HEK293 (cell line): ENCODE measurements at regions not wholly inside any gene's neighbourhood (a gene's known extent, or its start where the extent isn't known, plus 50 kb on each side); places are given as distances from the start of the nearest gene placed in this dataset.
A peak's percentile ranks its signal among the peaks of the same experiment; 100 is the strongest.

Experiments
- CTCF ChIA-PET: fragments of 350-600 bp; formaldehyde crosslinking; extraction: SDS; loops from one replicate; lab custom pipeline; 2021; ENCODE audit warnings: antibody characterized with exemption; lab: Yijun Ruan, JAX
- POLR2A ChIA-PET: fragments of 300-600 bp; formaldehyde crosslinking; extraction: SDS; loops from one replicate; lab custom pipeline; 2020; ENCODE audit warnings: antibody characterized with exemption, inconsistent platforms; lab: Yijun Ruan, JAX
- H3K27ac ChIP-seq: fragments of 200-500 bp; sonication (Bioruptor generic); 2 replicates; pipeline ENCODE4 v1.5.1; 2014; ENCODE audit warnings: low read depth, low read length, control low read depth, inconsistent platforms; ENCODE audit errors: extremely low read depth
- H3K36me3 ChIP-seq, 2 experiments: fragments of 200-500 bp in 1 of 2; sonication (Bioruptor generic) in 1 of 2; 1 replicate in 1 of 2; 2 replicates in 1 of 2; pipeline ENCODE4 v1.5.1; 2014 to 2017; ENCODE audit warnings: inconsistent platforms in 2 of 2, low read length in 2 of 2; ENCODE audit not compliant: control insufficient read depth in 2 of 2, insufficient read depth in 1 of 2
- H3K4me1 ChIP-seq: fragments of 200-500 bp; sonication (Bioruptor generic); 2 replicates; pipeline ENCODE4 v1.5.1; 2014; ENCODE audit warnings: mild to moderate bottlenecking, low read length, inconsistent platforms; ENCODE audit not compliant: control insufficient read depth, insufficient read depth
- H3K4me3 ChIP-seq: 2 replicates; pipeline ENCODE4 v1.5.1; 2011; ENCODE audit warnings: low read depth, mild to moderate bottlenecking, control low read depth, low read length, moderate library complexity
- H3K9me3 ChIP-seq: fragments of 200-500 bp; sonication (Bioruptor generic); 2 replicates; pipeline ENCODE4 v1.5.1; 2014; ENCODE audit warnings: low read depth, low read length, inconsistent platforms; ENCODE audit not compliant: control insufficient read depth, insufficient read depth
- GLIS1 ChIP-seq: fragments of 450-650 bp; formaldehyde crosslinking; IDR thresholded peaks from 2 replicates; pipeline ENCODE4 v1.5.1; 2016; ENCODE audit warnings: missing biosample characterization, missing genetic modification characterization
- IKZF3 ChIP-seq: fragments of 450-650 bp; IDR thresholded peaks from 2 replicates; pipeline ENCODE4 v1.5.0; 2018; ENCODE audit warnings: missing biosample characterization, mild to moderate bottlenecking, missing genetic modification characterization, moderate library complexity
- REST ChIP-seq: fragments of 450-650 bp; formaldehyde crosslinking; IDR thresholded peaks from 2 replicates; pipeline ENCODE4 v1.5.1; 2016; ENCODE audit warnings: missing biosample characterization, missing genetic modification characterization
- ZNF10 ChIP-seq: fragments of 450-650 bp; formaldehyde crosslinking; IDR thresholded peaks from 2 replicates; pipeline ENCODE4 v1.5.1; 2017; ENCODE audit warnings: missing biosample characterization, missing genetic modification characterization
- ZNF121 ChIP-seq: fragments of 450-650 bp; formaldehyde crosslinking; IDR thresholded peaks from 2 replicates; pipeline ENCODE4 v1.5.1; 2016; ENCODE audit warnings: missing biosample characterization, missing genetic modification characterization
- ZNF132 ChIP-seq: fragments of 450-650 bp; formaldehyde crosslinking; IDR thresholded peaks from 2 replicates; pipeline ENCODE4 v1.5.1; 2017; ENCODE audit warnings: missing biosample characterization, missing genetic modification characterization, borderline replicate concordance
- ZNF175 ChIP-seq: fragments of 450-650 bp; formaldehyde crosslinking; IDR thresholded peaks from 2 replicates; pipeline ENCODE4 v1.5.1; 2016; ENCODE audit warnings: missing biosample characterization, missing genetic modification characterization
- ZNF274 ChIP-seq, 2 experiments: fragments of 200-500 bp in 1 of 2; fragments of 450-650 bp in 1 of 2; sonication (Bioruptor generic) in 1 of 2; formaldehyde crosslinking in 1 of 2; IDR thresholded peaks; 2 replicates each; pipeline versions ENCODE4 v1.5.1 to v1.6.1; 2014 to 2016; ENCODE audit warnings: borderline replicate concordance in 1 of 2, inconsistent platforms in 1 of 2, low read length in 1 of 2, missing biosample characterization in 1 of 2, missing genetic modification characterization in 1 of 2
- ZNF521 ChIP-seq: fragments of 450-650 bp; formaldehyde crosslinking; IDR thresholded peaks from 2 replicates; pipeline ENCODE4 v1.5.1; 2017; ENCODE audit warnings: missing biosample characterization, mild to moderate bottlenecking, missing genetic modification characterization
- ZNF777 ChIP-seq: fragments of 450-650 bp; formaldehyde crosslinking; IDR thresholded peaks from 2 replicates; pipeline ENCODE4 v1.5.1; 2017; ENCODE audit warnings: missing biosample characterization, missing genetic modification characterization, borderline replicate concordance
- TF ChIP-seq, protein P1 (sequence below): fragments of 450-650 bp; formaldehyde crosslinking; IDR thresholded peaks from 2 replicates; pipeline ENCODE4 v1.5.1; 2016; ENCODE audit warnings: missing biosample characterization, missing genetic modification characterization
- TF ChIP-seq, protein P2 (sequence below): fragments of 450-650 bp; formaldehyde crosslinking; IDR thresholded peaks from 2 replicates; pipeline ENCODE4 v1.5.1; 2016; ENCODE audit warnings: missing biosample characterization, missing genetic modification characterization
- TF ChIP-seq, protein P3 (sequence below): fragments of 450-650 bp; formaldehyde crosslinking; IDR thresholded peaks from 2 replicates; pipeline ENCODE4 v1.5.1; 2016; ENCODE audit warnings: missing biosample characterization, missing genetic modification characterization
- TF ChIP-seq, protein P4 (sequence below): sonication (generic); formaldehyde crosslinking; IDR thresholded peaks from 2 replicates; pipeline ENCODE4 v1.8.1; 2022; ENCODE audit warnings: mild to moderate bottlenecking, moderate library complexity, missing genetic modification reagents
- TF ChIP-seq, protein P5 (sequence below): fragments of 450-650 bp; formaldehyde crosslinking; IDR thresholded peaks from 2 replicates; pipeline ENCODE4 v1.5.1; 2016; ENCODE audit warnings: missing biosample characterization, missing genetic modification characterization

DNA sequence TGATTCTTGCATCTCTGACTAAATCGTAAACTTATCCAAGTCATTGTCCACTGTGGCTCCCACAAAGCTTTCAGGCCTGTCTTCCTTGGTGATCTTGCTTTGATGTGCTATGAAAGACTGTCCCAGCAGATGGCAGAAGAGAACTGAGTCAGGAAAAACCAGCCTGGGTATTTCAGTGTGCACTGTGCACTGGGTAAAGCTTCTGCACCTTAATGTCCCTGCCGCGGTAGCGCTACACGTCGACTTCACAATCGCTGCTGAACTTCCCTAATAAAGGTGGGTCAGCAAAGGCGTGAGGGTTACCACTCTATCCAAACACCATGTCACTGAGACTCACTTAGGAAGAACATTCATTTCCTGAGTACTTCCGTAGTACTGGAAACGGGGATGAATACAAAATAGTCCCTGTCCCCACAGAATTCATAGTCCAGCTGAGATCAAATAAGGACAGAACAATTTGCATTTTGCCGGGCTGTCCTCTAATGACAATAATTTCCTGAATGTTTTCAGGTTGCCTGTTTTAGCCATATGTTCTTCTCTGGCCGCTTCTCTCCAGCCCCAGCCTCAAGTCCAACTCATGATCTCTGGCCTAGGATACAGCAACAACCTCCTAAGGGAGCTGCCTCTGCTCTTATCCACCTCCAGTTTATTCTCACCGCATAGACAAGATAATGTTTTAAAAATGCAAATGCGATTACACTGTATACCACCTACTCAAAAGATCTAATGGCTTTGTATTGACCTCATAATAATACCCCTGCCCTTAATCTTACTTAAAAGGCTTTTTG lies 83.6 kb upstream of the AKAP13 start (continued):
- TF ChIP-seq, protein P1, sequence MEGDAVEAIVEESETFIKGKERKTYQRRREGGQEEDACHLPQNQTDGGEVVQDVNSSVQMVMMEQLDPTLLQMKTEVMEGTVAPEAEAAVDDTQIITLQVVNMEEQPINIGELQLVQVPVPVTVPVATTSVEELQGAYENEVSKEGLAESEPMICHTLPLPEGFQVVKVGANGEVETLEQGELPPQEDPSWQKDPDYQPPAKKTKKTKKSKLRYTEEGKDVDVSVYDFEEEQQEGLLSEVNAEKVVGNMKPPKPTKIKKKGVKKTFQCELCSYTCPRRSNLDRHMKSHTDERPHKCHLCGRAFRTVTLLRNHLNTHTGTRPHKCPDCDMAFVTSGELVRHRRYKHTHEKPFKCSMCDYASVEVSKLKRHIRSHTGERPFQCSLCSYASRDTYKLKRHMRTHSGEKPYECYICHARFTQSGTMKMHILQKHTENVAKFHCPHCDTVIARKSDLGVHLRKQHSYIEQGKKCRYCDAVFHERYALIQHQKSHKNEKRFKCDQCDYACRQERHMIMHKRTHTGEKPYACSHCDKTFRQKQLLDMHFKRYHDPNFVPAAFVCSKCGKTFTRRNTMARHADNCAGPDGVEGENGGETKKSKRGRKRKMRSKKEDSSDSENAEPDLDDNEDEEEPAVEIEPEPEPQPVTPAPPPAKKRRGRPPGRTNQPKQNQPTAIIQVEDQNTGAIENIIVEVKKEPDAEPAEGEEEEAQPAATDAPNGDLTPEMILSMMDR: peak; percentile 73; the same call in 1 of the 2 replicates
- TF ChIP-seq, protein P2, sequence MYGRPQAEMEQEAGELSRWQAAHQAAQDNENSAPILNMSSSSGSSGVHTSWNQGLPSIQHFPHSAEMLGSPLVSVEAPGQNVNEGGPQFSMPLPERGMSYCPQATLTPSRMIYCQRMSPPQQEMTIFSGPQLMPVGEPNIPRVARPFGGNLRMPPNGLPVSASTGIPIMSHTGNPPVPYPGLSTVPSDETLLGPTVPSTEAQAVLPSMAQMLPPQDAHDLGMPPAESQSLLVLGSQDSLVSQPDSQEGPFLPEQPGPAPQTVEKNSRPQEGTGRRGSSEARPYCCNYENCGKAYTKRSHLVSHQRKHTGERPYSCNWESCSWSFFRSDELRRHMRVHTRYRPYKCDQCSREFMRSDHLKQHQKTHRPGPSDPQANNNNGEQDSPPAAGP (tag by site-specific recombination): peak; percentile 58; the same call in 1 of the 2 replicates

DNA sequence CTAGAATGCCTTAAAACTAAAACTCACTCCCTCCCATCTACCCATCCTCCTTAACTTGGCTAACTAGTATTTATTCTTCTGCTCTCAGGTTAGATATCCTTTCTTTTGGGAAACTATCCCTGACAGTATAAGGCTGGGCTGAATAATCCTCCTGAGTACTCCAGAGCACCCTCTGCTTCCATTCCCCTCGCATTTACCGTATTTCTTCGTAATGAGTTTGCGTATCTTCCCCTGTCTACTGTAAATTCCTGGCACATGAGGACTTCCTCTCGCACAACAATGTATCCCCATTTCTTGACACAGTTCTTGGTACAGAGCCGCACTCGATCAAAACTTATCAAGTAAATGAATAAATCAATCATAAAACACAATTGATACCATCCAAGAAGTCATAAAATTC lies 82.9 kb upstream of the AKAP13 start:
- CTCF ChIA-PET: interaction anchor here (0.7 to 3.6 kb wide), 19 partner anchors 11 to 561 kb away, joined by 3 to 46 read pairs (median 7); no protein-coding TSS in a partner anchor
- POLR2A ChIA-PET: interaction anchor here (1.6 kb wide), 1 partner anchor 116 kb away, joined by 4 read pairs; no protein-coding TSS in a partner anchor
- no peak overlapping the region for H3K4me3 ChIP-seq
- H3K27ac ChIP-seq: no peak overlapping the region
- TF ChIP-seq, protein P3, sequence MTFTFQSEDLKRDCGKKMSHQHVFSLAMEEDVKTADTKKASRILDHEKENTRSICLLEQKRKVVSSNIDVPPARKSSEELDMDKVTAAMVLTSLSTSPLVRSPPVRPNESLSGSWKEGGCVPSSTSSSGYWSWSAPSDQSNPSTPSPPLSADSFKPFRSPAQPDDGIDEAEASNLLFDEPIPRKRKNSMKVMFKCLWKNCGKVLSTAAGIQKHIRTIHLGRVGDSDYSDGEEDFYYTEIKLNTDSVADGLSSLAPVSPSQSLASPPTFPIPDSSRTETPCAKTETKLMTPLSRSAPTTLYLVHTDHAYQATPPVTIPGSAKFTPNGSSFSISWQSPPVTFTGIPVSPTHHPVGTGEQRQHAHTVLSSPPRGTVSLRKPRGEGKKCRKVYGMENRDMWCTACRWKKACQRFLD (tag by site-specific recombination): no peak
- TF ChIP-seq ZNF175 (tag by site-specific recombination) (no peak), ZNF10 (no peak), ZNF521 (tag by site-specific recombination) (no peak), ZNF121 (tag by site-specific recombination) (no peak), GLIS1 (tag by site-specific recombination) (no peak), ZNF274 (IDR thresholded peaks at IDR 0.05; ENCODE audit: low read length) (no peak), ZNF274 (tag by site-specific recombination; IDR thresholded peaks at IDR 0.05; ENCODE audit: borderline replicate concordance) (no peak), ZNF132 (no peak)
- TF ChIP-seq, protein P4, sequence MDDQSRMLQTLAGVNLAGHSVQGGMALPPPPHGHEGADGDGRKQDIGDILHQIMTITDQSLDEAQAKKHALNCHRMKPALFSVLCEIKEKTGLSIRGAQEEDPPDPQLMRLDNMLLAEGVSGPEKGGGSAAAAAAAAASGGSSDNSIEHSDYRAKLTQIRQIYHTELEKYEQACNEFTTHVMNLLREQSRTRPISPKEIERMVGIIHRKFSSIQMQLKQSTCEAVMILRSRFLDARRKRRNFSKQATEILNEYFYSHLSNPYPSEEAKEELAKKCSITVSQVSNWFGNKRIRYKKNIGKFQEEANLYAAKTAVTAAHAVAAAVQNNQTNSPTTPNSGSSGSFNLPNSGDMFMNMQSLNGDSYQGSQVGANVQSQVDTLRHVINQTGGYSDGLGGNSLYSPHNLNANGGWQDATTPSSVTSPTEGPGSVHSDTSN: no peak
- TF ChIP-seq, all 188 proteins: peak for 0
- Histone ChIP-seq H3K9me3 (no peaks in the 10 kb centered on the region), H3K36me3 (no peaks in the 10 kb centered on the region), H3K4me1 (no peaks in the 10 kb centered on the region; the same call in 1 of the 2 replicates)

DNA sequence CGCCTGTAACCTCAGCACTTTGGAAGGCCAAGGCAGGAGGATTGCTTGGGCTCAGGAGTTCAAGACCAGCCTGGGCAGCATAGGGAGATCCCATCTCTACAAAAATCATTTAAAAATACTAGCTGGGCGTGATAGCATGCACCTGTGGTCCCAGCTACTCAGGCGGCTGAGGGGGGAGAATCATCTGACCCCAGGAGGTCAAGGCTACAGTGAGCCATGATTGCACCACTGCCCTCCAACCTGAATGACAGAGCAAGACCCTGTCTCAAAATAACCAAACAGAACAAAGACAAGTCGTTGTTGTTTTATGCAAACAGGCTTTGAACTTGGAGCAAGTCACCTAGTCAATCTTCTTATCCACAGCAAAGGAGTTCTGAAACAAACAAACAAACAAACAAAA lies 82.0 kb upstream of the AKAP13 start:
- ChIA-PET POLR2A (no interaction called here), CTCF (interaction anchor here (1.2 to 3.6 kb wide), 7 partner anchors 8 to 206 kb away, joined by 5 to 43 read pairs (median 17); no protein-coding TSS in a partner anchor)
- H3K4me1 ChIP-seq: no peaks in the 10 kb centered on the region; the same call in 1 of the 2 replicates
- H3K36me3 ChIP-seq: no peaks in the 10 kb centered on the region
- no peak overlapping the region for H3K27ac ChIP-seq
- H3K9me3 ChIP-seq: no peaks in the 10 kb centered on the region
- H3K4me3 ChIP-seq: no peak overlapping the region
- TF ChIP-seq ZNF777 (tag by site-specific recombination): no peak
- TF ChIP-seq, protein P5, sequence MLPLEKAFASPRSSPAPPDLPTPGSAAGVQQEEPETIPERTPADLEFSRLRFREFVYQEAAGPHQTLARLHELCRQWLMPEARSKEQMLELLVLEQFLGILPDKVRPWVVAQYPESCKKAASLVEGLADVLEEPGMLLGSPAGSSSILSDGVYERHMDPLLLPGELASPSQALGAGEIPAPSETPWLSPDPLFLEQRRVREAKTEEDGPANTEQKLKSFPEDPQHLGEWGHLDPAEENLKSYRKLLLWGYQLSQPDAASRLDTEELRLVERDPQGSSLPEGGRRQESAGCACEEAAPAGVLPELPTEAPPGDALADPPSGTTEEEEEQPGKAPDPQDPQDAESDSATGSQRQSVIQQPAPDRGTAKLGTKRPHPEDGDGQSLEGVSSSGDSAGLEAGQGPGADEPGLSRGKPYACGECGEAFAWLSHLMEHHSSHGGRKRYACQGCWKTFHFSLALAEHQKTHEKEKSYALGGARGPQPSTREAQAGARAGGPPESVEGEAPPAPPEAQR (tag by site-specific recombination): no peak
- no peak for TF ChIP-seq REST (tag by site-specific recombination)
- peak; percentile 35; the same call in 1 of the 2 replicates for TF ChIP-seq ZNF121 (tag by site-specific recombination)
- no peak for TF ChIP-seq IKZF3 (tag by site-specific recombination)
